Aorta (tissue), 5 donors: ENCODE measurements at regions not wholly inside any gene's neighbourhood (a gene's known extent, or its start where the extent isn't known, plus 50 kb on each side); places are given as distances from the start of the nearest gene placed in this dataset.
A peak's percentile ranks its signal among the peaks of the same experiment; 100 is the strongest.

Experiments used
- ATAC-seq: fragments of 200-7000 bp; cut with Tn5 transposase; one replicate; pipeline ENCODE4 v1.9.1; 2022; ENCODE audit warnings: moderate library complexity; ENCODE audit not compliant: low FRiP score
- DNase-seq, 2 donors: peaks; one replicate each; pipeline ENCODE4 v3.0.0-alpha.2; 2020
- H3K27ac ChIP-seq, 2 donors: one replicate each; pipeline ENCODE4 v1.5.1; 2013; ENCODE audit warnings: low read length in 2 of 2, mild to moderate bottlenecking in 2 of 2, moderate library complexity in 2 of 2, control low read depth in 1 of 2, inconsistent platforms in 1 of 2, low read depth in 1 of 2
- H3K27me3 ChIP-seq, 2 donors: one replicate each; pipeline ENCODE4 v1.6.1; 2013; ENCODE audit warnings: control low read depth in 1 of 2, low read length in 1 of 2, mild to moderate bottlenecking in 1 of 2, moderate library complexity in 1 of 2; ENCODE audit not compliant: insufficient read depth in 2 of 2, control insufficient read depth in 1 of 2
- H3K36me3 ChIP-seq, 2 donors: one replicate each; pipeline ENCODE4 v1.6.1; 2013; ENCODE audit warnings: control low read depth in 1 of 2, low read length in 1 of 2, mild to moderate bottlenecking in 1 of 2; ENCODE audit not compliant: insufficient read depth in 2 of 2, control insufficient read depth in 1 of 2
- H3K4me1 ChIP-seq, 2 donors: one replicate each; pipeline ENCODE4 v1.6.1; 2013; ENCODE audit warnings: low read length in 2 of 2, control low read depth in 1 of 2, mild to moderate bottlenecking in 1 of 2, moderate library complexity in 1 of 2; ENCODE audit not compliant: insufficient read depth in 2 of 2, control insufficient read depth in 1 of 2
- H3K4me3 ChIP-seq, 2 donors: one replicate each; pipeline ENCODE4 v1.5.1; 2013; ENCODE audit warnings: low read length in 2 of 2, control low read depth in 1 of 2, mild to moderate bottlenecking in 1 of 2
- H3K9me3 ChIP-seq: one replicate; pipeline ENCODE4 v1.6.1; 2013; ENCODE audit warnings: mild to moderate bottlenecking, low read length; ENCODE audit not compliant: control insufficient read depth
- WGBS, 2 donors: extraction: QIAGEN DNeasy Blood & Tissue Kit; methylation state at CpG; one replicate each; pipeline ENCODE4 v1.1.7; 2013; 5-methylcytosine and 5-hydroxymethylcytosine counted together
- intact Hi-C, 2 donors: fragments of 100-400 bp; cut with DNase I; formaldehyde crosslinking; loops; one replicate each; pipeline versions ENCODE4 v1.14.2 to v1.15.0; 2022
- donor health status: healthy with polysubstance abuse.
- donor health status: Bipolar disorder and iron deficiency.
- donor health status: DM: no; HTN: no; CAD: no.
- donor health status: DM: no; HTN: no; CAD: no.
- donor health status: DM: yes; HTN: yes; CAD: no.

GRCh38 chr20:11103866-11104265, 430.1 kb upstream of the JAG1 start:
- WGBS, 2 donors, result 83 to 88% methylated on average over 1 of the region's 1 CpG
- intact Hi-C loops, result no loop called here
- no peak for ATAC-seq

DNA sequence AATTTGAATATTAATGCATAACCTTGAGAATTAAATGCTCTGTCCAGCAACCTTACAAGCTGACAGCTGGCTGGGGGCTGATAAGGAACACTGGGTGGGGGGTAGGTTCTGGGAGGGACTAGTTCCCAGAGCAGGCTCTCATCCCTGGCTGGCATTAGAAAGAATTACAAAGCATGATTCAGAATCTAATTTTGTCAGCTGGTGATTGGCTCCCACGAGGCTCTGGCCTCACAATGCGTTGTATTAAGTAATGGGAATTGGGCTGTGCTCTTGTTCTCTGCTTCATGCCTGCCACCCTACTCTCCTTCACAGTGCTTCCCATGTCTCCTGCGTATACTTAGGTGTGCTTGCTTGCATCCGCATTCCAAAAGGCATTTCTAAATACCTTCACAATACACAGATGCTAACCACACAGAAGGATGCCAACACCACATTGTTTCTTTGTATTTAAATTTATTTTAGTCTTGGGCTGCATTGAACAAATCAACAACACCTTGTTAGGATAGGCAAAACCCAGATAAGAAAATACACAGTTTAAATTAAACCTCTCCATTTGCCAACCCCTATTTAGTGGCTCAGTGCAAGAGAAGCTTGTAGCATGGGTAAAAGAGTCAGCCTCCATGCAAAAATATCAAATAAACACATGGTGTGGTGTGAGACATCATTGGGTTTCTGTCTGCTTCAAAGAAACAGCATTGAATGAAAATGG, 434.5 kb upstream of the JAG1 start:
- no peak overlapping the region for H3K27ac ChIP-seq
- 12 to 18% methylated on average over 4 of the region's 4 CpGs for WGBS, 2 donors
- no peaks in the 10 kb centered on the region for H3K4me1 ChIP-seq
- intact Hi-C loops, result no loop called here
- ATAC-seq (peak; percentile 57), DNase-seq (peak in 1 of 2 donors; percentile 41)
- H3K36me3 ChIP-seq, result no peaks in the 10 kb centered on the region
- no peaks in the 10 kb centered on the region for H3K9me3 ChIP-seq
- no peak overlapping the region for H3K4me3 ChIP-seq
- H3K27me3 ChIP-seq, result no peaks in the 10 kb centered on the region

More at GRCh38 chr20:11103866-11104265, 430.1 kb upstream of the JAG1 start:
- no peak for DNase-seq
- Histone ChIP-seq H3K9me3 (no peaks in the 10 kb centered on the region), H3K36me3 (no peaks in the 10 kb centered on the region), H3K4me3 (no peak overlapping the region), H3K27me3 (no peaks in the 10 kb centered on the region), H3K4me1 (no peaks in the 10 kb centered on the region), H3K27ac (no peak overlapping the region)

GRCh38 chr20:11110535-11110934, 436.7 kb upstream of the JAG1 start:
- Histone ChIP-seq H3K27ac (no peak overlapping the region), H3K4me1 (no peaks in the 10 kb centered on the region), H3K9me3 (no peaks in the 10 kb centered on the region), H3K4me3 (no peak overlapping the region), H3K36me3 (no peaks in the 10 kb centered on the region), H3K27me3 (no peaks in the 10 kb centered on the region)
- intact Hi-C loops, result no loop called here
- ATAC-seq (no peak), DNase-seq (no peak)
- WGBS, 2 donors, result 72 to 77% methylated on average over 4 of the region's 4 CpGs

- H3K27me3 ChIP-seq, result no peaks in the 10 kb centered on the region
- H3K36me3 ChIP-seq, result no peaks in the 10 kb centered on the region
- ATAC-seq (no peak), DNase-seq (no peak)
- H3K9me3 ChIP-seq, result no peaks in the 10 kb centered on the region
- no peak overlapping the region for H3K4me3 ChIP-seq
- intact Hi-C loops, result no loop called here
- WGBS, 2 donors, result 87 to 97% methylated on average over 2 of the region's 2 CpGs
- no peaks in the 10 kb centered on the region for H3K4me1 ChIP-seq
- H3K27ac ChIP-seq, result no peak overlapping the region
Observed at GRCh38 chr20:11111191-11111590, 437.4 kb upstream of the JAG1 start.

DNA sequence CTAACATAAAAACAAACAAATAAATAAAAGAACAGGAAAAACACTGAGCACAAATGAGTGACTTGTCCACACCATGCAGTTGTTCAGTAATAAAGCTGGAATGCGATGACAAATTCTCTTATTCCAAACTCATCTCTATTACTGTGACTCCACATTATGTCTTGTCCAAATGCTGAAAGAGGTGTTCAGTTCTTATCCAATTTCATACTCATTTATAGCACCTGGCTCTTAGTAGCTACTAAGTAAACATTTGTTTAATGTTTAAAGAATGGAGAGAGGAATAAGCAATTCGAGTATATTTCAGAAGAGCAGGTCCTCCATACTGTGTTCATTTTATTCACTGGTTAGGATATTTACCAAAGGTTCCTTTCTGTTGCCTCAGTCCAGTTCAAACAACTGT, 439.0 kb upstream of the JAG1 start:
- no peak for ATAC-seq
- intact Hi-C loops, result no loop called here
- no peaks in the 10 kb centered on the region for H3K27me3 ChIP-seq
- H3K27ac ChIP-seq, result no peak overlapping the region
- no peaks in the 10 kb centered on the region for H3K36me3 ChIP-seq
- WGBS, 2 donors, result 90 to 94% methylated on average over 2 of the region's 2 CpGs
- H3K4me1 ChIP-seq, result no peaks in the 10 kb centered on the region
- DNase-seq, result no peak
- H3K9me3 ChIP-seq, result no peaks in the 10 kb centered on the region
- no peak overlapping the region for H3K4me3 ChIP-seq

- H3K4me1 ChIP-seq, result no peaks in the 10 kb centered on the region
- H3K27ac ChIP-seq, result no peak overlapping the region
- intact Hi-C loops, result no loop called here
- H3K27me3 ChIP-seq, result no peaks in the 10 kb centered on the region
- DNase-seq, result no peak
- H3K4me3 ChIP-seq, result no peak overlapping the region
- no peak for ATAC-seq
- no peaks in the 10 kb centered on the region for H3K9me3 ChIP-seq
- no peaks in the 10 kb centered on the region for H3K36me3 ChIP-seq
Observed at GRCh38 chr20:11114382-11114781, 440.6 kb upstream of the JAG1 start.

DNA sequence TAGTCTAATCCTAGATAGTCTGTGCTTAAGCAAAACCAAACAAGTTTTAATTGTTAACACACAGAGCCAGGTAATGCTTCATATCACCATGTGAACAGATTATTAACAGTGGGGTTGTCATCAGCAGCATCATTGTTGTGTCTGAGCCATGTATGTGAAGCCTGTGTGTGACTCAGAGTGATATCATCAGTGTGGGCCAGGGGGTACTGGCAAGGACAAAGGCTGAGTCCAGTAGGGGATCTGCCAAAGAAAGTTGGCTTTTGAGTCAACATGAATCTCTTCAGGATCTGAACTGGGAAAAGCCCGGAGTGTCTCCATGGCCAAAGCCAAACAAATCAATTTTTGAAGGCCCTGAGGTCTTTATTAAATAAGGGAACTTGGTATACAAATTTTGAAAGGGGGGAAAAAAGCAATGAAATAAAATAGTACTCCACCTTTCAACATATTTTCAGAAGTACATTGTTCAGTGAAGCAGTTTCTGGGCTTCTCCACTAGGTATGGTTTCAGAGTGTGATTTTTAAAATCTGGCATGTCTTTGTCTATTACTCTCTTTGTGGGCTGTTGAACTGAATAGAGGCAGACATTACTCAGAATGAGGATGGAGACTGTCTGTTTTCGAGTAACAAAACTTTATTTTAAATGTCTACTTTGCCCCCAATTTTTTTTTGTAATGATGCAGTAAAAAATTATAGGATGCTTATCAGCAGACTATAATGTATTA, 444.2 kb upstream of the JAG1 start:
- H3K9me3 ChIP-seq, result no peaks in the 10 kb centered on the region
- H3K36me3 ChIP-seq, result no peaks in the 10 kb centered on the region
- H3K4me3 ChIP-seq, result no peak overlapping the region
- WGBS, 2 donors, result 50 to 55% methylated on average over 2 of the region's 2 CpGs
- no peaks in the 10 kb centered on the region for H3K4me1 ChIP-seq
- ATAC-seq, result peak; percentile 57
- intact Hi-C loops, result no loop called here
- H3K27ac ChIP-seq, result no peak overlapping the region
- DNase-seq, result peak in 1 of 2 donors; percentile 42
- H3K27me3 ChIP-seq, result no peaks in the 10 kb centered on the region

DNA sequence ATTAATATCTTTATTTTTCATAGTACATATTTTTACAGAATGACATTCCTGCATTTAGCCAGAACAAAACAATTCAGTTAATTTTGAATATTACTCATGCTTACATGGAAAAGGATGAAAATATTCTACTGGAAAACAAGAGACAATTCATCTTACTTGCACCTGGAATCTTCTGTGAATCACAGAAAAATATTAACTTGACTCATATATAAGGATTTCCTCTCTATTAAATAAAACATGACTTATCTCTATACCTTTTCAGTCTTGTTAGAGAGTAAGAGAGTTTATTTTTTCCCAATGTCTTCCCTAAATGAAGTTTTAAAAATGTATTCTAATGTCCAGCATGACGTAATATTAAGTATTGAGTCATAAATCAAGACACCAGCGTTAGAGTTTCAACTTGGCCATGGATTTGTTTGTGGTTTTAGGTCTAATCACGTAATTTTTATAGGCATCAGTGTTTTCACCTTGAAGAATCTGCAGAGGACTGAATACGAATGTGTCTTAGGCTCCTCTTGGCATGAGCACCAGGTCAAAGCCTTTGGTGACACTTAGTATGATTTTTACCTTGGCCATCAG, 445.1 kb upstream of the JAG1 start:
- Histone ChIP-seq H3K36me3 (no peaks in the 10 kb centered on the region), H3K4me3 (no peak overlapping the region), H3K9me3 (no peaks in the 10 kb centered on the region), H3K27ac (no peak overlapping the region), H3K27me3 (no peaks in the 10 kb centered on the region), H3K4me1 (no peaks in the 10 kb centered on the region)
- ATAC-seq (no peak), DNase-seq (no peak)
- 54 to 69% methylated on average over 4 of the region's 4 CpGs for WGBS, 2 donors
- intact Hi-C loops, result no loop called here

GRCh38 chr20:11119573-11119972, 445.8 kb upstream of the JAG1 start:
- Histone ChIP-seq H3K4me3 (no peak overlapping the region), H3K27me3 (no peaks in the 10 kb centered on the region), H3K36me3 (no peaks in the 10 kb centered on the region), H3K9me3 (no peaks in the 10 kb centered on the region), H3K4me1 (no peaks in the 10 kb centered on the region), H3K27ac (no peak overlapping the region)
- intact Hi-C loops, result no loop called here
- DNase-seq, result no peak
- ATAC-seq, result no peak
- WGBS, 2 donors, result 48 to 61% methylated on average over 3 of the region's 3 CpGs
